Calu3 (cell line): ENCODE measurements at regions not wholly inside any gene's neighbourhood (a gene's known extent, or its start where the extent isn't known, plus 50 kb on each side); places are given as distances from the start of the nearest gene placed in this dataset.

ENCODE experiments used
- BruUV-seq: library from RNA; stranded (reverse); fragments of 400-500 nt; replicated peaks from 2 replicates; lab custom pipeline; 2021; lab: Mats Ljungman, UMichigan
- CTCF ChIA-PET: fragments of 300-600 bp; sonication (Branson Sonifier 250); formaldehyde crosslinking; loops from one replicate; lab custom pipeline; 2022; ENCODE audit warnings: antibody characterized with exemption; lab: Charles Lee
- DNase-seq: peaks from one replicate; pipeline ENCODE4 v3.0.0; 2022
- H3K27ac Mint-ChIP-seq: one replicate; pipeline ENCODE4 v1.8.0; 2022; ENCODE audit warnings: mixed read lengths; ENCODE audit not compliant: unreplicated experiment
- H3K27me3 Mint-ChIP-seq: one replicate; pipeline ENCODE4 v1.8.0; 2022; ENCODE audit warnings: mixed read lengths; ENCODE audit not compliant: unreplicated experiment
- H3K36me3 Mint-ChIP-seq: one replicate; pipeline ENCODE4 v1.8.0; 2022; ENCODE audit warnings: mild to moderate bottlenecking, moderate library complexity, mixed read lengths; ENCODE audit not compliant: insufficient read depth, unreplicated experiment
- H3K4me1 Mint-ChIP-seq: one replicate; pipeline ENCODE4 v1.8.0; 2022; ENCODE audit warnings: mild to moderate bottlenecking, low read depth, mixed read lengths; ENCODE audit not compliant: unreplicated experiment
- H3K4me3 Mint-ChIP-seq: one replicate; pipeline ENCODE4 v1.8.0; 2022; ENCODE audit warnings: mild to moderate bottlenecking, low read depth, moderate library complexity, mixed read lengths; ENCODE audit not compliant: unreplicated experiment
- H3K9me3 Mint-ChIP-seq: one replicate; pipeline ENCODE4 v1.8.0; 2022; ENCODE audit warnings: low read depth, mixed read lengths; ENCODE audit not compliant: unreplicated experiment
- CTCF ChIP-seq: fragments of 200-600 bp; IDR thresholded peaks from one replicate; pipeline ENCODE4 v1.8.0; 2022; ENCODE audit warnings: antibody characterized with exemption; ENCODE audit not compliant: unreplicated experiment
- intact Hi-C: fragments of 100-400 bp; cut with micrococcal nuclease; formaldehyde crosslinking; loops from one replicate; pipeline ENCODE4 v1.10.0; 2022; ENCODE audit not compliant: unreplicated experiment

DNA sequence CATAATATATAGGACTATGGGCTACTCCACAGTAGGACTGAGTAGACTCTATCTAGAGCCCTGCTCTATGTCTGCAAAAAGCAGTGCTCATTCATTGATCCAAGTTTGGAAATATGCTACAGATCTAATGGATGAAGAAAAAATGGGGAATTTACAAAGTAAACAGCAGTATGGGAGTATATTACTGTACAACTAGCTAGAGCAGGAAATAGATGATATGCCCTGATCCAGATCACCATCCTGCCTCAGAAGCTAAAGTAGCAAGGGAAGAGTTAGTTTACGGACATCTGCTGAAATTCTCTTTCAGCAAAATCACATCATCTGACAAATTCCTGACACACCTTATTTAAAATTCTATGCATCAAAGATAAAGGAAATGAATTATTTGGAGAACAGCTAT is 168.2 kb upstream of the SEMA3A start:
- intact Hi-C loops: no loop called here

GRCh38 chr7:84362360-84362759 is 167.8 kb upstream of the SEMA3A start:
- CTCF ChIA-PET: no interaction called here
- no peak for DNase-seq
- Mint-ChIP-seq H3K4me1 (no peaks in the 10 kb centered on the region), H3K9me3 (no peaks in the 10 kb centered on the region), H3K27me3 (no peaks in the 10 kb centered on the region), H3K36me3 (no peaks in the 10 kb centered on the region), H3K4me3 (no peak overlapping the region), H3K27ac (no peak overlapping the region)
- intact Hi-C loops: no loop called here
- no peak for TF ChIP-seq CTCF
- no TSS peak for BruUV-seq

More for the DNA sequence above, 168.2 kb upstream of the SEMA3A start:
- no peak for TF ChIP-seq CTCF
- no peak for DNase-seq
- Mint-ChIP-seq H3K9me3 (no peaks in the 10 kb centered on the region), H3K36me3 (no peaks in the 10 kb centered on the region), H3K4me1 (no peaks in the 10 kb centered on the region), H3K27me3 (no peaks in the 10 kb centered on the region), H3K27ac (no peak overlapping the region), H3K4me3 (no peak overlapping the region)
- BruUV-seq: no TSS peak
- CTCF ChIA-PET: no interaction called here

DNA sequence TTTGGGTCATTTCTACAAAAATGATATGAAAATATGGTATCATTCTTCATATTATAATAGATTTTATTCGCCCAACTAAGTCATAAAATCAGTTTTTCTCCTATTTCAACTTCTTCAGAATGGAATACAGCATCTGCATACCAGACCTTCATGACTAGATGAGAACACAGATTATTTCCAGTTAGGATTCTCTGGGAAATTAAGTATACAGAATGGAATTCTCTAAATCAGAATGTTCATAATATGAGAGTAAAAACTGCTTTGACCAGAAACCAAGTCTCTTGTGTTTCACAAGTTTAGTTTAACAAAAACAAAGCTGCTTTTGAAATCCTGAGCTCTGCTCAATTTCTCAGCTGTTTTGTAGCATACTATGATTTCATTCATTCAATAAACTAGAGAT is 160.3 kb upstream of the SEMA3A start:
- intact Hi-C loops: no loop called here
- Mint-ChIP-seq H3K4me3 (no peak overlapping the region), H3K27me3 (no peaks in the 10 kb centered on the region), H3K36me3 (no peaks in the 10 kb centered on the region), H3K27ac (no peak overlapping the region), H3K9me3 (no peaks in the 10 kb centered on the region), H3K4me1 (no peaks in the 10 kb centered on the region)
- DNase-seq: no peak
- CTCF ChIA-PET: no interaction called here
- no peak for TF ChIP-seq CTCF
- no TSS peak for BruUV-seq

GRCh38 chr7:84354030-84354429 is 159.4 kb upstream of the SEMA3A start:
- CTCF ChIA-PET: no interaction called here
- Mint-ChIP-seq H3K9me3 (no peaks in the 10 kb centered on the region), H3K4me3 (no peak overlapping the region), H3K27me3 (no peaks in the 10 kb centered on the region), H3K27ac (no peak overlapping the region), H3K36me3 (no peaks in the 10 kb centered on the region), H3K4me1 (no peaks in the 10 kb centered on the region)
- no peak for DNase-seq
- no TSS peak for BruUV-seq
- intact Hi-C loops: no loop called here
- TF ChIP-seq CTCF: no peak

GRCh38 chr7:84339306-84339705 is 144.7 kb upstream of the SEMA3A start:
- no peak overlapping the region for H3K4me3 Mint-ChIP-seq
- CTCF ChIA-PET: no interaction called here
- H3K4me1 Mint-ChIP-seq: no peaks in the 10 kb centered on the region
- no peaks in the 10 kb centered on the region for H3K9me3 Mint-ChIP-seq
- no peaks in the 10 kb centered on the region for H3K27me3 Mint-ChIP-seq
- BruUV-seq: no TSS peak
- no peak for DNase-seq
- H3K36me3 Mint-ChIP-seq: no peaks in the 10 kb centered on the region
- intact Hi-C loops: no loop called here
- TF ChIP-seq CTCF: no peak
- no peak overlapping the region for H3K27ac Mint-ChIP-seq
